Inflammatory macrophage treated with lipopolysaccharide for 4 hours (primary cell): ENCODE measurements at regions not wholly inside any gene's neighbourhood (a gene's known extent, or its start where the extent isn't known, plus 50 kb on each side); places are given as distances from the start of the nearest gene placed in this dataset.

Experiments used
- DNase-seq: peaks from one replicate; pipeline ENCODE4 v3.0.0-alpha.2; 2020

- DNase-seq = peak; percentile 30
These were observed 56.4 kb upstream of the PLAC8 start for GRCh38 chr4:83170952-83171399.
